K562 (cell line): ENCODE measurements at regions not wholly inside any gene's neighbourhood (a gene's known extent, or its start where the extent isn't known, plus 50 kb on each side); places are given as distances from the start of the nearest gene placed in this dataset.

Experiments used
- ATAC-seq: fragments of 200-7000 bp; cut with Tn5 transposase; 3 replicates; pipeline ENCODE4 v1.9.1; 2020; ENCODE audit warnings: moderate library complexity
- BruUV-seq: library from RNA; stranded (reverse); fragments of 400-500 nt; replicated peaks from 2 replicates; lab custom pipeline; 2021; lab: Mats Ljungman, UMichigan
- CTCF ChIA-PET: fragments of 300-600 bp; formaldehyde crosslinking; extraction: SDS; loops from one replicate; lab custom pipeline; 2021; ENCODE audit warnings: low intra/inter-chr PET ratio; lab: Yijun Ruan, JAX
- POLR2A ChIA-PET: fragments of 300-600, 350-650 bp; sonication (Branson Sonifier 250); formaldehyde crosslinking; extraction: SDS; loops from one replicate; lab custom pipeline; 2021; ENCODE audit warnings: antibody characterized with exemption, inconsistent platforms; lab: Yijun Ruan, JAX
- DNase-seq, 4 experiments: peaks; one replicate each; pipeline versions ENCODE4 v3.0.0 to v3.0.0-alpha.2; 2011 to 2018; ENCODE audit warnings: low spot score in 3 of 4, mixed read lengths in 3 of 4; ENCODE audit errors: extremely low read depth in 1 of 4
- FAIRE-seq: peaks from 2 replicates; lab custom pipeline; 2011; peaks lifted over from hg19 to GRCh38; lab: Jason Lieb, UNC
- H2AFZ ChIP-seq: 2 replicates; pipeline ENCODE4 v1.6.0; 2011; ENCODE audit warnings: low read depth, low read length, control low read depth, inconsistent platforms
- H3K27ac ChIP-seq: fragments of 200-600 bp; 3 replicates; pipeline ENCODE4 v1.8.0; 2011; ENCODE audit warnings: low read depth, mild to moderate bottlenecking, control low read depth, inconsistent platforms, low read length, moderate library complexity, mixed read lengths; ENCODE audit errors: extremely low read depth
- H3K27me3 ChIP-seq, 2 experiments: fragments of 300-600 bp in 1 of 2; 2 replicates in 1 of 2; 3 replicates in 1 of 2; pipeline versions ENCODE4 v1.6.0 to v1.8.0; 2011; ENCODE audit warnings: inconsistent platforms in 2 of 2, low read length in 2 of 2, mild to moderate bottlenecking in 1 of 2, mixed read lengths in 1 of 2, moderate library complexity in 1 of 2; ENCODE audit not compliant: control insufficient read depth in 2 of 2, insufficient read depth in 2 of 2
- H3K36me3 ChIP-seq: fragments of 300-600 bp; 3 replicates; pipeline ENCODE4 v1.8.0; 2011; ENCODE audit warnings: mild to moderate bottlenecking, low read length, inconsistent platforms; ENCODE audit not compliant: control insufficient read depth, insufficient read depth
- H3K4me1 ChIP-seq, 2 experiments: fragments of 200-600 bp in 1 of 2; replicated peaks in 1 of 2; 2 replicates in 1 of 2; 3 replicates in 1 of 2; pipeline versions ENCODE4 v1.5.1 to v1.8.0; 2011; ENCODE audit warnings: inconsistent platforms in 2 of 2, low read length in 2 of 2, mild to moderate bottlenecking in 1 of 2, mixed read lengths in 1 of 2, moderate library complexity in 1 of 2; ENCODE audit not compliant: control insufficient read depth in 2 of 2, insufficient read depth in 2 of 2
- H3K4me2 ChIP-seq: 2 replicates; pipeline ENCODE4 v1.6.1; 2011; ENCODE audit warnings: low read length, control low read depth, inconsistent platforms, mixed read lengths; ENCODE audit not compliant: insufficient read depth
- H3K4me3 ChIP-seq: fragments of 200-600 bp; sonication (generic), shearing (Covaris generic); 2 replicates; pipeline ENCODE4 v1.5.1; 2016; ENCODE audit warnings: control low read depth, inconsistent platforms
- H3K79me2 ChIP-seq: fragments of 200-600 bp; 3 replicates; pipeline ENCODE4 v1.8.0; 2011; ENCODE audit warnings: low read length, inconsistent platforms; ENCODE audit not compliant: control insufficient read depth, insufficient read depth
- H3K9ac ChIP-seq, 2 experiments: 2 replicates each; pipeline versions ENCODE4 v1.6.0 to v1.6.1; 2011; ENCODE audit warnings: low read depth in 2 of 2, low read length in 2 of 2, control low read depth in 1 of 2, inconsistent platforms in 1 of 2, mild to moderate bottlenecking in 1 of 2, mixed read lengths in 1 of 2; ENCODE audit not compliant: insufficient read depth in 1 of 2
- H3K9me1 ChIP-seq: one replicate; pipeline ENCODE4 v1.6.0; 2011; ENCODE audit warnings: inconsistent platforms, mild to moderate bottlenecking, low read length, moderate library complexity; ENCODE audit not compliant: control insufficient read depth, insufficient read depth
- H3K9me3 ChIP-seq: replicated peaks from 2 replicates; pipeline ENCODE4 v1.5.1; 2011; ENCODE audit warnings: low read depth, low read length, inconsistent platforms; ENCODE audit not compliant: control insufficient read depth, insufficient read depth
- H4K20me1 ChIP-seq: replicated peaks from 2 replicates; pipeline ENCODE4 v1.6.1; 2011; ENCODE audit warnings: low read length, inconsistent platforms, mixed read lengths; ENCODE audit not compliant: control insufficient read depth, insufficient read depth
- FIP1L1 ChIP-seq: fragments of 200-400 bp; formaldehyde crosslinking; IDR thresholded peaks from 2 replicates; pipeline ENCODE4 v1.6.1; 2018; ENCODE audit warnings: mild to moderate bottlenecking, low read depth, low read length; ENCODE audit not compliant: poor library complexity, severe bottlenecking
- FUS ChIP-seq: fragments of 200-400 bp; formaldehyde crosslinking; optimal IDR thresholded peaks from 2 replicates; pipeline ENCODE3; 2017; ENCODE audit warnings: low read depth, low read length
- NFRKB ChIP-seq: fragments of 450-650 bp; IDR thresholded peaks from 2 replicates; pipeline ENCODE4 v1.6.1; 2016; ENCODE audit warnings: low read depth
- YBX1 ChIP-seq: fragments of 450-650 bp; IDR thresholded peaks from 2 replicates; pipeline ENCODE4 v1.7.1; 2016; ENCODE audit warnings: mild to moderate bottlenecking
- ZKSCAN8 ChIP-seq: fragments of 200-800 bp; sonication (Bioruptor generic); IDR thresholded peaks from 2 replicates; pipeline ENCODE4 v1.6.1; 2016; ENCODE audit warnings: missing genetic modification characterization, missing compliant biosample characterization
- ZNF830 ChIP-seq: fragments of 250-450 bp; sonication (Bioruptor Pico); IDR thresholded peaks from 2 replicates; pipeline ENCODE4 v1.5.0; 2021; ENCODE audit warnings: mild to moderate bottlenecking
- WGBS: fragments of 100-300 bp; shearing (Covaris generic); methylation state at CpG from one replicate; pipeline ENCODE4 v1.1.6; 2016; ENCODE audit warnings: low coverage, mixed read lengths; ENCODE audit not compliant: insufficient coverage; ENCODE audit errors: missing lambda C conversion rate; 5-methylcytosine and 5-hydroxymethylcytosine counted together
- in situ Hi-C: fragments of 300-500 bp; cut with MboI; formaldehyde crosslinking; loops from 4 replicates; pipeline ENCODE4 v1.15.0; 2018; ENCODE audit warnings: inconsistent platforms, mixed read lengths
- intact Hi-C: fragments of 100-400 bp; cut with micrococcal nuclease; formaldehyde crosslinking; loops from 2 replicates; pipeline ENCODE4 v1.14.2; 2022
- TF ChIP-seq, protein P1 (sequence below): IDR thresholded peaks from 2 replicates; pipeline ENCODE4 v1.6.1; 2016; ENCODE audit warnings: missing genetic modification characterization, missing compliant biosample characterization
- TF ChIP-seq, protein P2 (sequence below): sonication (generic); formaldehyde crosslinking; IDR thresholded peaks from 2 replicates; pipeline ENCODE4 v1.8.0; 2022; ENCODE audit warnings: missing genetic modification reagents, mild to moderate bottlenecking, moderate library complexity, borderline replicate concordance
- TF ChIP-seq, protein P3 (sequence below): fragments of 250-450 bp; sonication (Bioruptor Pico); IDR thresholded peaks from 2 replicates; pipeline ENCODE4 v1.5.1; 2021; ENCODE audit warnings: mild to moderate bottlenecking
- TF ChIP-seq, protein P4 (sequence below): fragments of 450-650 bp; formaldehyde crosslinking; IDR thresholded peaks from 2 replicates; pipeline ENCODE4 v1.4.0; 2022; ENCODE audit warnings: mild to moderate bottlenecking, moderate library complexity
- TF ChIP-seq, protein P5 (sequence below): sonication (generic); formaldehyde crosslinking; IDR thresholded peaks from 2 replicates; pipeline ENCODE4 v1.8.0; 2022; ENCODE audit warnings: mild to moderate bottlenecking, missing genetic modification reagents

DNA sequence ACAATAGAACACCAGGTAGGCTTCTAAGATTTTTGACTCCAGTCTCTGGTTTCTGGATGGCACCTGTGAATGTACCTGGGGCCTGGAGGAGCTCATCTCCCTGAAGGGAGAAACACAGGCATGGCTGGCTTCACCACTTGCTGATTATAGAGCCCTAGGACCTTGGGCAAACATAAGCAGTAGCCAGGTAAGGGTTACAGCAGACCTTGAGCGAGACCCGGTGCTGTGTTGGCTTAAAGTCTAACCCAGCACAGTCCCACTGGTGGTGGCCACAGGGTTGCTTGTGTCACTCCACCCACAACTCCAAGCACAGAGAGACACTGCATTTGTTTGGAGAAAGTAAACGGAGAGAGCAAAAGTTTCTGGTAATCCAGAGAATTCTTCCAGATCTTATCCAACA is 104.7 kb upstream of the SPOPL start (continued):
- TF ChIP-seq, protein P1, sequence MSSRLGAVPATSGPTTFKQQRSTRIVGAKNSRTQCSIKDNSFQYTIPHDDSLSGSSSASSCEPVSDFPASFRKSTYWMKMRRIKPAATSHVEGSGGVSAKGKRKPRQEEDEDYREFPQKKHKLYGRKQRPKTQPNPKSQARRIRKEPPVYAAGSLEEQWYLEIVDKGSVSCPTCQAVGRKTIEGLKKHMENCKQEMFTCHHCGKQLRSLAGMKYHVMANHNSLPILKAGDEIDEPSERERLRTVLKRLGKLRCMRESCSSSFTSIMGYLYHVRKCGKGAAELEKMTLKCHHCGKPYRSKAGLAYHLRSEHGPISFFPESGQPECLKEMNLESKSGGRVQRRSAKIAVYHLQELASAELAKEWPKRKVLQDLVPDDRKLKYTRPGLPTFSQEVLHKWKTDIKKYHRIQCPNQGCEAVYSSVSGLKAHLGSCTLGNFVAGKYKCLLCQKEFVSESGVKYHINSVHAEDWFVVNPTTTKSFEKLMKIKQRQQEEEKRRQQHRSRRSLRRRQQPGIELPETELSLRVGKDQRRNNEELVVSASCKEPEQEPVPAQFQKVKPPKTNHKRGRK = no peak

DNA sequence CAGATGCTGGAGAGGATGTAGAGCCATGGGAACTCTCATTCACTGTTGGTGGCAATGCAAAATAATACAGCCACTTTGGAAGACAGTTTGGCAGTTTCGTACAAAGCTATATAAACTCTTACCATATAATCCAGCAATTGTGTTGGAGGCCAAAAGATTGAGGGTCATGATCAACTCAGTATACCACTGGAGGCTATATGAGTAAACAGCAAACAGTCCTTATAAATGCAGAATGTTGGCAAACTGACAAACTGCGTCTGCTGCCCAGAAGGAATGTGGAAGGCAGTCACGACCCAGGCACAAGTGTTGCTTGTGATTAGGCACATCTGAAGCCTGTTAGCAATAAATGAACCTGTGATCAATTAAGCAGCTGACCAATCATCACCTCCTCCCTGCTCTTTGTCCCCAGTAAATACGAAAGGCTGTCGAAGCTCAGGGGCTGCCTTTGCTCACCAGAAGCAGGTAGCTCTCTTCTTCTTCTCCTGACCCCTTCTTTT is 98.1 kb upstream of the SPOPL start:
- POLR2A ChIA-PET = no interaction called here
- H3K27ac ChIP-seq = no peak overlapping the region
- no peaks in the 10 kb centered on the region for H3K79me2 ChIP-seq
- H3K9me3 ChIP-seq = no peaks in the 10 kb centered on the region; the same call in 1 of the 2 replicates
- no peaks in the 10 kb centered on the region for H3K27me3 ChIP-seq
- WGBS = 6% methylated on average over 5 of the region's 5 CpGs
- H3K4me3 ChIP-seq = no peak overlapping the region
- in situ Hi-C loops (no loop called here), intact Hi-C loops (no loop called here)
- H3K36me3 ChIP-seq = no peaks in the 10 kb centered on the region
- H3K9me1 ChIP-seq = no peaks in the 10 kb centered on the region
- CTCF ChIA-PET = no interaction called here
- DNase-seq (no peak), ATAC-seq (no peak), FAIRE-seq (no peak)
- no peak overlapping the region for H2AFZ ChIP-seq
- no peak overlapping the region for H3K9ac ChIP-seq
- no peaks in the 10 kb centered on the region for H4K20me1 ChIP-seq
- TF ChIP-seq, protein P2, sequence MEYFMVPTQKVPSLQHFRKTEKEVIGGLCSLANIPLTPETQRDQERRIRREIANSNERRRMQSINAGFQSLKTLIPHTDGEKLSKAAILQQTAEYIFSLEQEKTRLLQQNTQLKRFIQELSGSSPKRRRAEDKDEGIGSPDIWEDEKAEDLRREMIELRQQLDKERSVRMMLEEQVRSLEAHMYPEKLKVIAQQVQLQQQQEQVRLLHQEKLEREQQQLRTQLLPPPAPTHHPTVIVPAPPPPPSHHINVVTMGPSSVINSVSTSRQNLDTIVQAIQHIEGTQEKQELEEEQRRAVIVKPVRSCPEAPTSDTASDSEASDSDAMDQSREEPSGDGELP (CRISPR knock-in tag) = no peak
- TF ChIP-seq FIP1L1 (no peak), FUS (no peak), ZNF830 (CRISPR knock-in tag) (no peak), ZKSCAN8 (CRISPR knock-in tag) (no peak), YBX1 (no peak), NFRKB (no peak)
- TF ChIP-seq, protein P3, sequence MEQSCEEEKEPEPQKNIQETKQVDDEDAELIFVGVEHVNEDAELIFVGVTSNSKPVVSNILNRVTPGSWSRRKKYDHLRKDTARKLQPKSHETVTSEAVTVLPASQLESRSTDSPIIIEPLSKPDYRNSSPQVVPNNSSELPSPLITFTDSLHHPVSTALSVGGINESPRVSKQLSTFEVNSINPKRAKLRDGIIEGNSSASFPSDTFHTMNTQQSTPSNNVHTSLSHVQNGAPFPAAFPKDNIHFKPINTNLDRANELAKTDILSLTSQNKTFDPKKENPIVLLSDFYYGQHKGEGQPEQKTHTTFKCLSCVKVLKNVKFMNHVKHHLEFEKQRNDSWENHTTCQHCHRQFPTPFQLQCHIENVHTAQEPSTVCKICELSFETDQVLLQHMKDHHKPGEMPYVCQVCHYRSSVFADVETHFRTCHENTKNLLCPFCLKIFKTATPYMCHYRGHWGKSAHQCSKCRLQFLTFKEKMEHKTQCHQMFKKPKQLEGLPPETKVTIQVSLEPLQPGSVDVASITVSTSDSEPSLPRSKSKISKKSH = no peak
- TF ChIP-seq, protein P4, sequence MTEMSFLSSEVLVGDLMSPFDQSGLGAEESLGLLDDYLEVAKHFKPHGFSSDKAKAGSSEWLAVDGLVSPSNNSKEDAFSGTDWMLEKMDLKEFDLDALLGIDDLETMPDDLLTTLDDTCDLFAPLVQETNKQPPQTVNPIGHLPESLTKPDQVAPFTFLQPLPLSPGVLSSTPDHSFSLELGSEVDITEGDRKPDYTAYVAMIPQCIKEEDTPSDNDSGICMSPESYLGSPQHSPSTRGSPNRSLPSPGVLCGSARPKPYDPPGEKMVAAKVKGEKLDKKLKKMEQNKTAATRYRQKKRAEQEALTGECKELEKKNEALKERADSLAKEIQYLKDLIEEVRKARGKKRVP (CRISPR knock-in tag) = no peak
- TF ChIP-seq, protein P5, sequence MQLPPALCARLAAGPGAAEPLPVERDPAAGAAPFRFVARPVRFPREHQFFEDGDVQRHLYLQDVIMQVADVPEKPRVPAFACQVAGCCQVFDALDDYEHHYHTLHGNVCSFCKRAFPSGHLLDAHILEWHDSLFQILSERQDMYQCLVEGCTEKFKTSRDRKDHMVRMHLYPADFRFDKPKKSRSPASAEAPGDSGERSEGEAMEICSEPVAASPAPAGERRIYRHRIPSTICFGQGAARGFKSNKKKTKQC (CRISPR knock-in tag) = no peak
- no TSS peak for BruUV-seq
- no peaks in the 10 kb centered on the region for H3K4me1 ChIP-seq
- no peak overlapping the region for H3K4me2 ChIP-seq
